ENCODE measurements at regions not wholly inside any gene's neighbourhood (a gene's known extent, or its start where the extent isn't known, plus 50 kb on each side); places are given as distances from the start of the nearest gene placed in this dataset.

- Histone ChIP-seq H3K14ac (ENCODE audit: insufficient read depth, low read length) (no peak overlapping the region), H3K4me2 (ENCODE audit: insufficient read depth, insufficient read length, low read length) (no peak overlapping the region), H2BK120ac (ENCODE audit: low read depth, low read length, poor library complexity, severe bottlenecking) (no peak overlapping the region), H3K4ac (ENCODE audit: low read depth, low read length) (no peak overlapping the region), H3K56ac (ENCODE audit: insufficient read length, low read depth, low read length) (no peak overlapping the region), H3K79me2 (ENCODE audit: insufficient read depth, low read length) (no peaks in the 10 kb centered on the region), H2BK15ac (ENCODE audit: low read depth, low read length) (no peak overlapping the region), H3K23ac (ENCODE audit: insufficient read length, low read depth, low read length) (no peak overlapping the region), H3K9ac (ENCODE audit: extremely low read depth, insufficient read length, low read length) (no peak overlapping the region), H4K8ac (replicated peaks; ENCODE audit: insufficient read length, low read depth, low read length) (no peak overlapping the region), H2AK5ac (ENCODE audit: insufficient read length, low read length) (no peak overlapping the region), H3K79me1 (ENCODE audit: insufficient read depth, low read depth, low read length, poor library complexity, severe bottlenecking) (no peaks in the 10 kb centered on the region), H3K27me3 (ENCODE audit: insufficient read depth, low read length) (no peaks in the 10 kb centered on the region), H3K4me1 (ENCODE audit: insufficient read depth, low read length) (no peaks in the 10 kb centered on the region), H3K9me3 (ENCODE audit: control insufficient read depth, low read depth, low read length) (no peaks in the 10 kb centered on the region), H2BK20ac (ENCODE audit: low read depth, low read length, poor library complexity, severe bottlenecking) (no peak overlapping the region), H4K5ac (ENCODE audit: insufficient read length, low read depth, low read length) (no peak overlapping the region), H2BK12ac (ENCODE audit: insufficient read length, low read depth, low read length) (no peak overlapping the region), H3K23me2 (ENCODE audit: insufficient read length, low read depth, low read length, poor library complexity, severe bottlenecking) (no peaks in the 10 kb centered on the region), H3K27ac (ENCODE audit: insufficient read length, low read depth, low read length) (no peak overlapping the region), H3K18ac (ENCODE audit: insufficient read length, low read depth, low read length) (no peak overlapping the region), H2BK5ac (ENCODE audit: insufficient read length, low read length) (no peak overlapping the region), H4K91ac (ENCODE audit: insufficient read length, low read depth, low read length) (no peak overlapping the region), H3T11ph (ENCODE audit: low read length) (no peak overlapping the region), H2AFZ (ENCODE audit: low read length) (no peak overlapping the region), H4K20me1 (ENCODE audit: control insufficient read depth, insufficient read depth, insufficient read length) (no peaks in the 10 kb centered on the region)
- no CpG with 5 or more reads among the region's 3 CpGs for WGBS (ENCODE audit: extremely low coverage, insufficient read length, low lambda C conversion rate)
- H3K4me1 Mint-ChIP-seq, result no peaks in the 10 kb centered on the region
- 0 out of 5 replicates have a peak, but pooled peaks cover 0 to 2% of the 10 kb centered on the region in 2 experiments for H3K9me3 Mint-ChIP-seq
- no peak overlapping the region for H3K4me3 Mint-ChIP-seq
- no peaks in the 10 kb centered on the region for H3K27me3 Mint-ChIP-seq (ENCODE audit: low read depth)
- no peaks in the 10 kb centered on the region; a peak in 2 of 7 replicates for H3K36me3 Mint-ChIP-seq (ENCODE audit: insufficient read depth in 1 of 3, low read depth in 3 of 3)
- no peak for DNase-seq
- no peak for TF ChIP-seq CTCF (conservative IDR thresholded peaks at IDR 0.05)
- H3K27ac Mint-ChIP-seq, result no peak overlapping the region; a peak in 1 of 7 replicates
Observed at GRCh38 chr13:65911546-65912193, 1318.5 kb downstream of the PCDH9 start.
